NCI-H526 treated with DMSO at 0.1 percent for 48 hours (cell line): ENCODE measurements at regions not wholly inside any gene's neighbourhood (a gene's known extent, or its start where the extent isn't known, plus 50 kb on each side); places are given as distances from the start of the nearest gene placed in this dataset.
"Not testable (repeated sequence)": the region's sequence is repeated elsewhere in the genome, so short reads cannot be mapped to it uniquely, and the experiment has no call there.

Experiments
- DNase-seq: peaks from one replicate; lab custom pipeline; 2025; lab: John Stamatoyannopoulos, UW

- DNase-seq: no peak
These were observed 438.7 kb upstream of the KCNMB2 start for GRCh38 chr3:178097576-178097975.

GRCh38 chr3:178099274-178099673, 437.0 kb upstream of the KCNMB2 start:
- no peak for DNase-seq

GRCh38 chr3:178099862-178100261, 436.4 kb upstream of the KCNMB2 start:
- no peak for DNase-seq

DNA sequence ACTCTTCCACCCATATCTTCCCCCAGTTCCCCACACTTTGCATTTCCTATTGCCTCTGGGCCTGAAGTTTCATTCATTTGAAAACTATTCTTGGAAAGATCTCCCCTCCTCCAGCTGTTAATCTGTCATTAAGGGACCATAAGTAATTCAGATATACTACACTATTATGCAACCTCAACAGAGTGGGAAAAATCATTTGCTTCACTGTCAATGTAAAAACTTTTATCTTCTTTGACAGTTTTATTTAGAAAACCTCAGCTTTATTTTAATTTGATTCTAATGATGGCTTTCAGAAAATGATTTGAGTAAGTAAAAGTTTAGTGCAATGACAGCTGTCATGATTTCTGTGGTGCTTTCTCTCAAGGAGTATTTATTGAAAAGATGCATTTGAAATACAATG, 435.3 kb upstream of the KCNMB2 start:
- DNase-seq: no peak

- no peak for DNase-seq
These were observed 433.1 kb upstream of the KCNMB2 start for GRCh38 chr3:178103140-178103539.

DNA sequence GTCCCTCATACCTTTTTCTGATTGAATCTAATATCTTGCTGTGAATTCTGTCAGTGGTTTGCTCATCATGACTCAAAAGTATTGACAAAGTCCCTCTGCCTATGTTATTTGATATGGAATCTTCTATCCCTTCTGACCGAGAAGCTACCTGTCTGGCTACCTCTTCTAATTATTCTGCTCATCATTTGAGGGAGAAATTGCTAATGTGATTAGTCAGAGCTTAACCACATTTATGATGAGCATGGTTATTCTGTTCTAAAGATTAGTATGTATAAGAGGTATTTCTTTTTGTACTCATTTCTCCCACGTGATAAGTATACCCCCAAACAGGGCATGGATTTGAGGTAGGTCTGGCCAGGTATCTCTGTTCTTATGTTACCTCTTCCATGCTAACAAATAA, 428.4 kb upstream of the KCNMB2 start:
- no peak for DNase-seq

- DNase-seq: no peak
These were observed 426.5 kb upstream of the KCNMB2 start for GRCh38 chr3:178109691-178110090.

GRCh38 chr3:178112134-178112533, 424.1 kb upstream of the KCNMB2 start:
- DNase-seq: no peak

- DNase-seq: not testable (repeated sequence)
These were observed 423.7 kb upstream of the KCNMB2 start for GRCh38 chr3:178112552-178112951.

- DNase-seq: no peak
These were observed 418.6 kb upstream of the KCNMB2 start for GRCh38 chr3:178117641-178118040.

GRCh38 chr3:178119608-178120295, 416.5 kb upstream of the KCNMB2 start:
- DNase-seq: not testable (repeated sequence)

GRCh38 chr3:178120367-178120766, 415.9 kb upstream of the KCNMB2 start:
- DNase-seq: no peak

DNA sequence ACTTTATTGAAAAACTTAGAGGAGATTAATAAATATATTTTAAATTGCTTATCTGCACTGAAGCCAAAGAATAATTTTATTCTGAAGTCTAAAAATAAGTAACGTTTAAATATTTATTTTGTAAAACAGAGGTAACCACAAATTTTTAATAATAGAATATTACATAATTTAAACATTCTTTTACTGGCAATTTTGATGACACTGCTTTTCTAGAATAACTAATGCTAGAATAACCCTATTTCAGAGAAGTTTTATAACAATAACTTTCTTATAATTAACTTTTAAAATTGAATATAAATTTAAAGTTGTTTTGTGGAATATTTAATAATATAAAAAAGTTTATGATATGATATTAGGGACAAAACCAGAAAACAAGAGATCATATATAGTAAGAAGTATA, 409.6 kb upstream of the KCNMB2 start:
- DNase-seq: no peak

DNA sequence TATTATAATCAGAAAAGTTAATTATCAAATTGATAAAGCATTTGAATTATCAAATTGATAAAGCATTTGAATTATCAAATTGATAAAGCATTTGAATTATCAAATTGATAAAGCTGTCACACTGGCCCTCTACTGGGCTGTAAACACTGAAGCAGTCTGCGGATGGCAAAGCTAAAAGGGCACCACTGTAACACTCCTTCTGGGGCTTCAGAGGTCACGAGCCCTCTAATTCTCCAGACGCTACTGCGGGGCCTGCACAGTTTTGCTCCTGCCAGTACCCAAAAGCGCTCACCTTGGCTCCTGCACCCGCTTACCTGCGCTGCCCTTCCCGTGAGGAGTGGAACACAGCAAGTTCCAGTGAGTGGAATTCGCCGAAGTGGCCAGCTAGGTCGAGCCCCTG, 409.0 kb upstream of the KCNMB2 start:
- no peak for DNase-seq

GRCh38 chr3:178129109-178129508, 407.1 kb upstream of the KCNMB2 start:
- no peak for DNase-seq

GRCh38 chr3:178131801-178132200, 404.4 kb upstream of the KCNMB2 start:
- DNase-seq: no peak

- DNase-seq: no peak
These were observed 399.0 kb upstream of the KCNMB2 start for GRCh38 chr3:178137206-178137605.

- no peak for DNase-seq
These were observed 398.4 kb upstream of the KCNMB2 start for GRCh38 chr3:178137831-178138230.

GRCh38 chr3:178139116-178139515, 397.1 kb upstream of the KCNMB2 start:
- DNase-seq: no peak

GRCh38 chr3:178140531-178141304, 395.5 kb upstream of the KCNMB2 start:
- DNase-seq: no peak

GRCh38 chr3:178141305-178141684, 394.9 kb upstream of the KCNMB2 start:
- DNase-seq: not testable (repeated sequence)

- DNase-seq: no peak
These were observed 389.8 kb upstream of the KCNMB2 start for GRCh38 chr3:178146406-178146831.

DNA sequence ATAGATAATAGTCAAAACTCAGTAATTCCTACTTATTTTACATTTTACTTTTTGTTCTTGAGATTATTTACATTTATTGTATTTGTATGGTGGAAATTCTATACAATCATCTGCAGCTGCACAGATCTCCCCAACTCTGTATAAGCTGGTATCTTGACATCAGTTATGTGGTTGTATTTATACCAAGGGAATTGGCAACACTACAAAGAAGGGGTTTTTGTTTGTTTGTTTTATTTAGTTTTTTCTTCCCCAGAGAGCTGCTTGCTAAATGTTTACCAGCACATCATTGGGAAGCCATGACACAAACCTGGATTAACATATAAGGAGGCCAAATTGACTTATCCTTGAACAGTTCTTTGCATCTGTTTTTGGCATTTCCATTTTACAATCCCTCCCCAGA, 389.2 kb upstream of the KCNMB2 start:
- no peak for DNase-seq
